Stimulated activated CD4-positive, alpha-beta T cell treated with anti-CD3 and anti-CD28 coated beads, Interleukin-15, amount 100 ng/mL, for 1 hour (primary cell): ENCODE measurements at regions not wholly inside any gene's neighbourhood (a gene's known extent, or its start where the extent isn't known, plus 50 kb on each side); places are given as distances from the start of the nearest gene placed in this dataset.

Experiments used
- DNase-seq, 2 donors: peaks; one replicate each; pipeline ENCODE4 v3.0.0-alpha.2; 2020; ENCODE audit warnings: low read depth in 1 of 2, low spot score in 1 of 2

GRCh38 chr9:16329671-16330113, 540.8 kb downstream of the BNC2 start:
- DNase-seq, result no peak

- no peak for DNase-seq
Measured at GRCh38 chr9:16331031-16331430, 539.4 kb downstream of the BNC2 start.

GRCh38 chr9:16331527-16331926, 538.9 kb downstream of the BNC2 start:
- no peak for DNase-seq

GRCh38 chr9:16333691-16334090, 536.8 kb downstream of the BNC2 start:
- DNase-seq, result no peak

- DNase-seq, result no peak
Measured at GRCh38 chr9:16335788-16336580, 534.5 kb downstream of the BNC2 start.

- no peak for DNase-seq
Measured at GRCh38 chr9:16336833-16337232, 533.6 kb downstream of the BNC2 start.

GRCh38 chr9:16337322-16338029, 533.0 kb downstream of the BNC2 start:
- DNase-seq, result no peak

GRCh38 chr9:16341177-16341576, 529.3 kb downstream of the BNC2 start:
- DNase-seq, result no peak

GRCh38 chr9:16342246-16343020, 528.0 kb downstream of the BNC2 start:
- DNase-seq, result no peak

- no peak for DNase-seq
Measured at GRCh38 chr9:16343249-16344237, 526.9 kb downstream of the BNC2 start.

GRCh38 chr9:16344343-16344742, 526.1 kb downstream of the BNC2 start:
- DNase-seq, result no peak

- no peak for DNase-seq
Measured at GRCh38 chr9:16345902-16346301, 524.6 kb downstream of the BNC2 start.

- no peak for DNase-seq
Measured at GRCh38 chr9:16347886-16348285, 522.6 kb downstream of the BNC2 start.

- DNase-seq, result no peak
Measured at GRCh38 chr9:16348531-16348930, 521.9 kb downstream of the BNC2 start.

GRCh38 chr9:16352251-16352650, 518.2 kb downstream of the BNC2 start:
- no peak for DNase-seq

- no peak for DNase-seq
Measured at GRCh38 chr9:16352791-16353401, 517.6 kb downstream of the BNC2 start.

- no peak for DNase-seq
Measured at GRCh38 chr9:16356196-16356765, 514.2 kb downstream of the BNC2 start.

GRCh38 chr9:16357828-16358227, 512.6 kb downstream of the BNC2 start:
- DNase-seq, result no peak

GRCh38 chr9:16358751-16359150, 511.7 kb downstream of the BNC2 start:
- DNase-seq, result no peak
